Body of pancreas (tissue), 4 donors: ENCODE measurements at regions not wholly inside any gene's neighbourhood (a gene's known extent, or its start where the extent isn't known, plus 50 kb on each side); places are given as distances from the start of the nearest gene placed in this dataset.

ENCODE experiments used
- CTCF ChIP-seq, 7 experiments: fragments of 450-650 bp in 4 of 7; fragments of 200-600 bp in 3 of 7; sonication (generic) in 3 of 7; IDR thresholded peaks; one replicate each; pipeline ENCODE4 v1.5.1; 2016 to 2019; ENCODE audit warnings: antibody characterized with exemption in 7 of 7
- POLR2A ChIP-seq, 3 donors: fragments of 450-650 bp; IDR thresholded peaks; one replicate each; pipeline ENCODE4 v1.6.1; 2016; ENCODE audit warnings: antibody characterized with exemption in 3 of 3, mild to moderate bottlenecking in 2 of 3

- TF ChIP-seq POLR2A (IDR thresholded peaks at IDR 0.05) (no peak), CTCF (IDR thresholded peaks at IDR 0.05) (no peak)
These were observed 369.0 kb downstream of the ATP23 start for GRCh38 chr12:58310368-58310767.
